PC-9 (cell line): ENCODE measurements at regions not wholly inside any gene's neighbourhood (a gene's known extent, or its start where the extent isn't known, plus 50 kb on each side); places are given as distances from the start of the nearest gene placed in this dataset.

Experiments used
- BruUV-seq: library from RNA; stranded (reverse); fragments of 400-500 nt; replicated peaks from 2 replicates; lab custom pipeline; 2021; lab: Mats Ljungman, UMichigan
- CTCF ChIA-PET: fragments of 300-600 bp; sonication (Branson Sonifier 250); formaldehyde crosslinking; loops from one replicate; lab custom pipeline; 2022; ENCODE audit warnings: antibody characterized with exemption; lab: Charles Lee
- POLR2A ChIA-PET: fragments of 300-600 bp; sonication (Branson Sonifier 250); formaldehyde crosslinking; loops from one replicate; lab custom pipeline; 2022; ENCODE audit warnings: antibody characterized with exemption; ENCODE audit not compliant: unreplicated experiment; lab: Charles Lee
- DNase-seq, 2 experiments: peaks; one replicate each; pipeline versions ENCODE4 v3.0.0 to v3.0.0-alpha.2; 2015 to 2022; ENCODE audit warnings: mixed read lengths in 1 of 2
- H2AFZ ChIP-seq: fragments of 200-600 bp; sonication (generic); 2 replicates; pipeline ENCODE4 v1.8.1; 2017; ENCODE audit warnings: antibody characterized with exemption
- H3F3A ChIP-seq: fragments of 200-600 bp; sonication (generic); 2 replicates; pipeline ENCODE4 v1.8.1; 2017; ENCODE audit warnings: antibody characterized with exemption, mild to moderate bottlenecking, low read depth; ENCODE audit not compliant: insufficient read depth
- H3K27ac ChIP-seq: fragments of 200-600 bp; sonication (generic); 2 replicates; pipeline ENCODE4 v1.6.1; 2016; ENCODE audit warnings: mixed run types
- H3K27me3 ChIP-seq: fragments of 200-600 bp; sonication (generic); 2 replicates; pipeline ENCODE4 v1.6.1; 2016; ENCODE audit warnings: low read depth, mixed run types; ENCODE audit not compliant: insufficient read depth
- H3K36me3 ChIP-seq: fragments of 200-600 bp; sonication (generic); 2 replicates; pipeline ENCODE4 v1.6.1; 2016; ENCODE audit warnings: low read depth, mixed run types
- H3K4me1 ChIP-seq: fragments of 200-600 bp; sonication (generic); replicated peaks from 2 replicates; pipeline ENCODE4 v1.6.1; 2016; ENCODE audit warnings: mixed run types; ENCODE audit not compliant: insufficient read depth
- H3K4me2 ChIP-seq: fragments of 200-600 bp; sonication (generic); 2 replicates; pipeline ENCODE4 v1.6.1; 2017; ENCODE audit warnings: mixed run types
- H3K4me3 ChIP-seq: fragments of 200-600 bp; sonication (generic); 2 replicates; pipeline ENCODE4 v1.6.1; 2016; ENCODE audit warnings: mixed run types
- H3K79me2 ChIP-seq: fragments of 200-600 bp; sonication (generic); 2 replicates; pipeline ENCODE4 v1.6.1; 2017; ENCODE audit warnings: low read depth, mixed run types
- H3K9me2 ChIP-seq: fragments of 200-600 bp; sonication (generic); 2 replicates; pipeline ENCODE4 v1.8.1; 2017; ENCODE audit warnings: mild to moderate bottlenecking; ENCODE audit not compliant: insufficient read depth
- H3K9me3 ChIP-seq: fragments of 200-600 bp; sonication (generic); 2 replicates; pipeline ENCODE4 v1.8.1; 2016; ENCODE audit warnings: low read depth; ENCODE audit not compliant: insufficient read depth
- H4K20me1 ChIP-seq: fragments of 200-600 bp; sonication (generic); 2 replicates; pipeline ENCODE4 v1.8.1; 2017; ENCODE audit not compliant: insufficient read depth
- CTCF ChIP-seq: fragments of 200-600 bp; sonication (generic); conservative IDR thresholded peaks from 2 replicates; pipeline ENCODE4 v1.6.1; 2017; ENCODE audit warnings: mixed run types, antibody characterized with exemption, mild to moderate bottlenecking, moderate library complexity
- EZH2 ChIP-seq: fragments of 200-600 bp; sonication (generic); IDR thresholded peaks from 2 replicates; pipeline ENCODE4 v1.8.0; 2017; ENCODE audit warnings: antibody characterized with exemption, low read depth
- intact Hi-C: fragments of 100-400 bp; cut with micrococcal nuclease; formaldehyde crosslinking; loops from one replicate; pipeline ENCODE4 v1.10.0; 2022; ENCODE audit not compliant: unreplicated experiment

- CTCF ChIA-PET: no interaction called here
- BruUV-seq: no TSS peak
Measured at GRCh38 chr12:116411977-116412376, 134.5 kb upstream of the MED13L start.

GRCh38 chr12:116414891-116415290, 137.4 kb upstream of the MED13L start:
- ChIA-PET CTCF (no interaction called here), POLR2A (no interaction called here)
- no peak overlapping the region for H2AFZ ChIP-seq
- no peak overlapping the region for H3K4me2 ChIP-seq
- H3K36me3 ChIP-seq: no peaks in the 10 kb centered on the region
- no peaks in the 10 kb centered on the region for H3K79me2 ChIP-seq
- H3K27me3 ChIP-seq: no peaks in the 10 kb centered on the region
- no peaks in the 10 kb centered on the region for H3K4me1 ChIP-seq
- BruUV-seq: no TSS peak
- H3K4me3 ChIP-seq: no peak overlapping the region
- H4K20me1 ChIP-seq: no peaks in the 10 kb centered on the region
- H3K9me2 ChIP-seq: no peaks in the 10 kb centered on the region
- H3K27ac ChIP-seq: no peak overlapping the region
- no peaks in the 10 kb centered on the region for H3K9me3 ChIP-seq
- H3F3A ChIP-seq: peaks cover 6% of the 10 kb centered on the region; the same call in 1 of the 2 replicates
- intact Hi-C loops: no loop called here
- no peak for TF ChIP-seq CTCF
- TF ChIP-seq EZH2: no peak
- no peak for DNase-seq

More at GRCh38 chr12:116411977-116412376, 134.5 kb upstream of the MED13L start:
- no peak overlapping the region for H3K4me2 ChIP-seq
- H3K4me1 ChIP-seq: peaks cover 6% of the 10 kb centered on the region
- no peak overlapping the region for H2AFZ ChIP-seq
- POLR2A ChIA-PET: no interaction called here
- H4K20me1 ChIP-seq: no peaks in the 10 kb centered on the region
- H3K9me3 ChIP-seq: no peaks in the 10 kb centered on the region
- H3K9me2 ChIP-seq: no peaks in the 10 kb centered on the region
- no peak overlapping the region for H3K4me3 ChIP-seq
- H3K79me2 ChIP-seq: no peaks in the 10 kb centered on the region
- no peaks in the 10 kb centered on the region for H3K36me3 ChIP-seq
- no peak for TF ChIP-seq EZH2
- TF ChIP-seq CTCF: no peak
- no peaks in the 10 kb centered on the region for H3K27me3 ChIP-seq
- no peak overlapping the region for H3K27ac ChIP-seq
- peaks cover 11% of the 10 kb centered on the region; the same call in 1 of the 2 replicates for H3F3A ChIP-seq
- no peak for DNase-seq
- intact Hi-C loops: no loop called here

- DNase-seq: no peak
- Histone ChIP-seq H3K79me2 (no peaks in the 10 kb centered on the region), H3K9me3 (no peaks in the 10 kb centered on the region), H3K9me2 (no peaks in the 10 kb centered on the region), H3K4me2 (no peak overlapping the region), H4K20me1 (no peaks in the 10 kb centered on the region), H3K36me3 (no peaks in the 10 kb centered on the region), H3K27ac (no peak overlapping the region), H3F3A (peaks cover 6% of the 10 kb centered on the region; the same call in 1 of the 2 replicates), H3K4me3 (no peak overlapping the region), H3K27me3 (no peaks in the 10 kb centered on the region), H3K4me1 (no peaks in the 10 kb centered on the region), H2AFZ (no peak overlapping the region)
- CTCF ChIA-PET: no interaction called here
- POLR2A ChIA-PET: no interaction called here
- BruUV-seq: no TSS peak
- TF ChIP-seq EZH2 (no peak), CTCF (no peak)
- intact Hi-C loops: no loop called here
Measured at GRCh38 chr12:116415408-116416108, 138.1 kb upstream of the MED13L start.
